H9 (cell line): ENCODE measurements at regions not wholly inside any gene's neighbourhood (a gene's known extent, or its start where the extent isn't known, plus 50 kb on each side); places are given as distances from the start of the nearest gene placed in this dataset.

Experiments
- DNase-seq: peaks from one replicate; pipeline ENCODE4 v3.0.0-alpha.2; 2017
- H2AFZ ChIP-seq: one replicate; pipeline ENCODE4 v1.6.1; 2013; ENCODE audit warnings: mild to moderate bottlenecking, low read length, control low read depth, moderate library complexity
- H2AK5ac ChIP-seq: 2 replicates; pipeline ENCODE4 v1.6.1; 2013; ENCODE audit warnings: low read length, control low read depth, mixed read lengths; ENCODE audit not compliant: insufficient read length
- H2BK120ac ChIP-seq: one replicate; pipeline ENCODE4 v1.6.1; 2013; ENCODE audit warnings: low read depth, mild to moderate bottlenecking, low read length, control low read depth, inconsistent platforms; ENCODE audit not compliant: poor library complexity, severe bottlenecking
- H2BK12ac ChIP-seq: 2 replicates; pipeline ENCODE4 v1.6.1; 2013; ENCODE audit warnings: low read length, control low read depth, mixed read lengths, low read depth; ENCODE audit not compliant: insufficient read length
- H2BK15ac ChIP-seq: 2 replicates; pipeline ENCODE4 v1.6.1; 2013; ENCODE audit warnings: low read depth, low read length, control low read depth
- H2BK20ac ChIP-seq: one replicate; pipeline ENCODE4 v1.6.1; 2013; ENCODE audit warnings: low read depth, mild to moderate bottlenecking, low read length, control low read depth, inconsistent platforms; ENCODE audit not compliant: poor library complexity, severe bottlenecking
- H2BK5ac ChIP-seq: 2 replicates; pipeline ENCODE4 v1.6.1; 2013; ENCODE audit warnings: low read length, control low read depth, mixed read lengths; ENCODE audit not compliant: insufficient read length
- H3K14ac ChIP-seq: 2 replicates; pipeline ENCODE4 v1.6.1; 2013; ENCODE audit warnings: low read length, control low read depth; ENCODE audit not compliant: insufficient read depth
- H3K18ac ChIP-seq: 2 replicates; pipeline ENCODE4 v1.6.1; 2013; ENCODE audit warnings: low read depth, mild to moderate bottlenecking, mixed read lengths, low read length, control low read depth; ENCODE audit not compliant: insufficient read length
- H3K23ac ChIP-seq: 2 replicates; pipeline ENCODE4 v1.6.1; 2013; ENCODE audit warnings: low read length, control low read depth, mixed read lengths, low read depth; ENCODE audit not compliant: insufficient read length
- H3K23me2 ChIP-seq: 2 replicates; pipeline ENCODE4 v1.6.1; 2013; ENCODE audit warnings: low read depth, mild to moderate bottlenecking, mixed read lengths, low read length, control low read depth; ENCODE audit not compliant: insufficient read length, poor library complexity, severe bottlenecking
- H3K27ac ChIP-seq: 2 replicates; pipeline ENCODE4 v1.5.1; 2013; ENCODE audit warnings: low read length, control low read depth, mixed read lengths, low read depth; ENCODE audit not compliant: insufficient read length
- H3K27me3 ChIP-seq: 2 replicates; pipeline ENCODE4 v1.6.1; 2013; ENCODE audit warnings: low read length, control low read depth, inconsistent platforms; ENCODE audit not compliant: insufficient read depth
- H3K4ac ChIP-seq: 2 replicates; pipeline ENCODE4 v1.6.1; 2013; ENCODE audit warnings: low read depth, mild to moderate bottlenecking, control low read depth, inconsistent platforms, low read length, moderate library complexity
- H3K4me1 ChIP-seq: 2 replicates; pipeline ENCODE4 v1.6.1; 2013; ENCODE audit warnings: low read length, control low read depth, inconsistent platforms; ENCODE audit not compliant: insufficient read depth
- H3K4me2 ChIP-seq: 2 replicates; pipeline ENCODE4 v1.6.1; 2013; ENCODE audit warnings: low read length, control low read depth, mixed read lengths; ENCODE audit not compliant: insufficient read length, insufficient read depth
- H3K56ac ChIP-seq: 2 replicates; pipeline ENCODE4 v1.6.1; 2013; ENCODE audit warnings: low read depth, mild to moderate bottlenecking, mixed read lengths, low read length, control low read depth; ENCODE audit not compliant: insufficient read length
- H3K79me1 ChIP-seq: 2 replicates; pipeline ENCODE4 v1.6.1; 2013; ENCODE audit warnings: low read depth, mild to moderate bottlenecking, moderate library complexity, low read length, control low read depth, inconsistent platforms; ENCODE audit not compliant: insufficient read depth, poor library complexity, severe bottlenecking
- H3K79me2 ChIP-seq: 2 replicates; pipeline ENCODE4 v1.6.1; 2013; ENCODE audit warnings: low read length, control low read depth, inconsistent platforms; ENCODE audit not compliant: insufficient read depth
- H3K9ac ChIP-seq: 2 replicates; pipeline ENCODE4 v1.6.1; 2013; ENCODE audit warnings: low read length, control low read depth, mixed read lengths; ENCODE audit not compliant: insufficient read length; ENCODE audit errors: extremely low read depth
- H3K9me3 ChIP-seq: one replicate; pipeline ENCODE4 v1.6.1; 2013; ENCODE audit warnings: low read depth, low read length, inconsistent platforms; ENCODE audit not compliant: control insufficient read depth
- H3T11ph ChIP-seq: one replicate; pipeline ENCODE4 v1.6.1; 2013; ENCODE audit warnings: mild to moderate bottlenecking, low read length, control low read depth, inconsistent platforms
- H4K20me1 ChIP-seq: one replicate; pipeline ENCODE4 v1.6.1; 2013; ENCODE audit not compliant: control insufficient read depth, insufficient read length, insufficient read depth
- H4K5ac ChIP-seq: 2 replicates; pipeline ENCODE4 v1.6.1; 2013; ENCODE audit warnings: low read depth, mild to moderate bottlenecking, mixed read lengths, low read length, control low read depth; ENCODE audit not compliant: insufficient read length
- H4K8ac ChIP-seq: replicated peaks from 2 replicates; pipeline ENCODE4 v1.6.1; 2013; ENCODE audit warnings: low read length, control low read depth, mixed read lengths, low read depth; ENCODE audit not compliant: insufficient read length
- H4K91ac ChIP-seq: 2 replicates; pipeline ENCODE4 v1.6.1; 2013; ENCODE audit warnings: low read depth, mild to moderate bottlenecking, moderate library complexity, mixed read lengths, low read length, control low read depth; ENCODE audit not compliant: insufficient read length
- H3K27ac Mint-ChIP-seq, 3 experiments: 2 replicates in 2 of 3; 3 replicates in 1 of 3; pipeline ENCODE4 v1.8.0; 2020 to 2021; ENCODE audit warnings: mixed read lengths in 3 of 3, mild to moderate bottlenecking in 1 of 3, moderate library complexity in 1 of 3
- H3K27me3 Mint-ChIP-seq: 2 replicates; pipeline ENCODE4 v1.8.0; 2021; ENCODE audit warnings: low read depth, mild to moderate bottlenecking, moderate library complexity, mixed read lengths
- H3K36me3 Mint-ChIP-seq, 3 experiments: 2 replicates in 2 of 3; 3 replicates in 1 of 3; pipeline ENCODE4 v1.8.0; 2020 to 2021; ENCODE audit warnings: low read depth in 3 of 3, mixed read lengths in 3 of 3; ENCODE audit not compliant: insufficient read depth in 1 of 3
- H3K4me1 Mint-ChIP-seq, 2 experiments: 2 replicates each; pipeline ENCODE4 v1.8.0; 2020; ENCODE audit warnings: mixed read lengths in 2 of 2
- H3K4me3 Mint-ChIP-seq, 2 experiments: 2 replicates in 1 of 2; 3 replicates in 1 of 2; pipeline ENCODE4 v1.8.0; 2020 to 2021; ENCODE audit warnings: mild to moderate bottlenecking in 2 of 2, mixed read lengths in 2 of 2, moderate library complexity in 1 of 2
- H3K9me3 Mint-ChIP-seq, 2 experiments: 2 replicates in 1 of 2; 3 replicates in 1 of 2; pipeline ENCODE4 v1.8.0; 2020; ENCODE audit warnings: mild to moderate bottlenecking in 2 of 2, mixed read lengths in 2 of 2, moderate library complexity in 1 of 2
- CTCF ChIP-seq: fragments of 200-600 bp; sonication (generic); conservative IDR thresholded peaks from 3 replicates; pipeline ENCODE4 v1.8.0; 2021; ENCODE audit warnings: antibody characterized with exemption, mild to moderate bottlenecking
- WGBS: extraction: QIAGEN DNeasy Blood & Tissue Kit; methylation state at CpG from one replicate; pipeline ENCODE4 v1.1.7; 2013; ENCODE audit warnings: missing lambda C conversion rate, low lambda C conversion rate, mixed read lengths; ENCODE audit not compliant: insufficient read length; ENCODE audit errors: extremely low coverage; 5-methylcytosine and 5-hydroxymethylcytosine counted together

DNA sequence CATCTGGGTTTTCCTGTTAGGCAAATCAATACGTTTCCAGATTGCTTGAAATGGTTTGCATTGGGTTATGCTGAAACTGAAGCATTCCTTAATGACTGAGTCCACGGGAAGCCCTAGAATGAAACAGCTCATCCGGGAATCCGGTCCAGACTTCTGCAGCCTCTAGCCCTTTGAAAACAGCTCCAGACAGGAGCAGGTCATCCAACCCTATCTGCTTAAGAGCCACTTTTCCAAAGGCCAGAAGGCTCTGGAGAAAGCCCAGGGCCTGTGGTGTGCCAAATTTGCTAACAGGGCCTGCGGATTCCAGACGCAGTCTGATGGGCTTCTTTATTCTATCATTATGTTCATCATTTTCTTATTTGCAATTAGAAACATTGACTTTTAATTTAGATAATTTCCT lies 265.4 kb downstream of the SKIDA1 start:
- no peaks in the 10 kb centered on the region for H4K20me1 ChIP-seq
- peaks cover 7% of the 10 kb centered on the region; the same call in 1 of the 2 replicates for H3K4me1 ChIP-seq
- H2BK15ac ChIP-seq = no peak overlapping the region
- Mint-ChIP-seq H3K36me3 (peaks cover 0 to 10% (median 8%) of the 10 kb centered on the region in 3 experiments; a peak in 2 of 7 replicates), H3K27ac (no peak overlapping the region), H3K4me3 (no peak overlapping the region), H3K27me3 (no peaks in the 10 kb centered on the region), H3K4me1 (peaks cover 15 to 20% of the 10 kb centered on the region in 2 experiments), H3K9me3 (no peaks in the 10 kb centered on the region)
- no peaks in the 10 kb centered on the region for H3K79me1 ChIP-seq
- no CpG with 5 or more reads among the region's 6 CpGs for WGBS
- H3K23me2 ChIP-seq = no peaks in the 10 kb centered on the region
- no peak for DNase-seq
- no peak overlapping the region for H2AFZ ChIP-seq
- H3K9me3 ChIP-seq = no peaks in the 10 kb centered on the region
- H3K27ac ChIP-seq = no peak overlapping the region
- H3K56ac ChIP-seq = no peak overlapping the region
- no peak overlapping the region for H3K18ac ChIP-seq
- no peak overlapping the region for H3T11ph ChIP-seq
- H3K9ac ChIP-seq = no peak overlapping the region
- H2BK120ac ChIP-seq = no peak overlapping the region
- H2AK5ac ChIP-seq = no peak overlapping the region
- no peak overlapping the region for H2BK5ac ChIP-seq
- H4K5ac ChIP-seq = no peak overlapping the region
- H4K8ac ChIP-seq = no peak overlapping the region
- no peak overlapping the region for H3K14ac ChIP-seq
- H4K91ac ChIP-seq = no peak overlapping the region
- H3K23ac ChIP-seq = no peak overlapping the region
- no peak for TF ChIP-seq CTCF
- no peak overlapping the region for H3K4ac ChIP-seq
- H3K4me2 ChIP-seq = no peak overlapping the region
- no peaks in the 10 kb centered on the region for H3K79me2 ChIP-seq
- no peaks in the 10 kb centered on the region for H3K27me3 ChIP-seq
- no peak overlapping the region for H2BK20ac ChIP-seq
- no peak overlapping the region for H2BK12ac ChIP-seq
